ENCODE measurements at regions not wholly inside any gene's neighbourhood (a gene's known extent, or its start where the extent isn't known, plus 50 kb on each side); places are given as distances from the start of the nearest gene placed in this dataset.

DNA sequence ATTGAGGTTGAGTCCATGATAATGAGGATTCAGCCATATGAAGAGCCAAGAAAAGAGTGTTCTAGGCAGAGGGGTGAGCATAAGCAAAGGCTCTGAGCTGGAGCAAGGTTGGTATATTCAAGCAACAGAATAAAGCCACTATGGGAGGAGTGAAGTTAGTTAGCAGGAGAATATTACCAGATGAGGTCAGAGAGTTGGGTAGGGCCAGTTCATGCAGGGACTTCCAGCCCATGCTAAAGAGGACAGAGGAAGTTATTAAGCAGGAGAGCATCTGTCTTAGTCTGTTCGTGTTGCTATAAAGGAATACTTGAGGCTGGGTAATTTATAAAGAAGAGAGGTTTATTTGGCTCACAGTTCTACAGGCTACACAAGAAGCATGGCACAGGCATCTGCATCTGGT, 57.1 kb upstream of the ATG10 start:
- no peak for DNase-seq (ENCODE audit: low spot score)

DNA sequence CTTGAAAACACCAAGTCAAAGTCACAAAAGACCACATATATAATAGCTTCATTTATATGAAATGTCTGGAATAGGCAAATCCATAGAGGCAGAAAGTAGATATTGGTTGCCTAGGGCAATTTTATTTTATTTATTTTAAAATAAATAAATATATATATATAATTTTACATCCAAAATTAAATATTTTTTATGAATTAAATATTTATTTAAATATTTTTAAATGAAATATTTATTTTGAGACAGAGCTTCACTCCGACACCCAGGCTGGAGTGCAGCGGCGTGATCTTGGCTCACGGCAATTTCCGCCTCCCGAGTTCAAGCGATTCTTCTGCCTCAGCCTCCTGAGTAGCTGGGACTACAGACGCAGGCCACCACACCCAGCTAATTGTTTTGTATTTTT, 58.9 kb upstream of the ATG10 start:
- DNase-seq (ENCODE audit: low spot score): no peak

DNA sequence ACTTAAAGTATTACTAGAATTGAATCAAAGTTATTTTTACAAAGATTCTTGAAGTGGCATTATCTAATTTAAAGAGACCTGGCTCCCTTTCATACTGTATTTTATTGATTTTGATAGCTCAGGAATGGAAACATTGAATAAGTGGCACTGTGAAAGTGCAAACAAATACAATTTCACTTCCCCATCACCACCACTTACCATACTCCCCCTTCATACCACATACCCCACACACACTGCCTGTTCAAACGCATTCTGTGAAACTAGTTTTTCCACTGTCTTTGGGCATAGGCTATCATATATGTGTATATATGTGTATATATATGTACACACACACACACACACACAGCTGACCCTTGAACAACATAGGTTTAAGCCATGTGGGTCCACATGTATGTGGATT, 62.1 kb upstream of the ATG10 start:
- peak; percentile 7 for DNase-seq (ENCODE audit: low spot score)

DNA sequence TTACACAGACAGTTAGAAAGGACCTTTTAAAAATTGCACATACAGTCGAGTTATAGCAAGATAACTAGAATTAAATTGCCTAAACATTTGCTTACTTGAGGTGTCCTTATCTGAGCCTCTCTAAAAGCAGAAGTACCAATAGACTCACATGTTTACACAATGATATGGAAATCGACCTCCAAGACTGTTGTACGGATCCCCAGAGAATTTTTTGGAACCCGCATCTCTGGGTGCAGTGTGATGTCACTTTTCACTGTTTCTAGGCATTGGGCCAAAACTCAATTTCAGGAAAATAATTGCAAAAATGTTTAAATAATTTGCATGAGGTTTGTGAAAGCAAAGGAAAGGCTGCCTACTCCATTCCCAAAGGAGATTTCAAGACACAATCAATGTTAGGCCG, 63.1 kb upstream of the ATG10 start:
- peak; percentile 5 for DNase-seq (ENCODE audit: low spot score)

DNA sequence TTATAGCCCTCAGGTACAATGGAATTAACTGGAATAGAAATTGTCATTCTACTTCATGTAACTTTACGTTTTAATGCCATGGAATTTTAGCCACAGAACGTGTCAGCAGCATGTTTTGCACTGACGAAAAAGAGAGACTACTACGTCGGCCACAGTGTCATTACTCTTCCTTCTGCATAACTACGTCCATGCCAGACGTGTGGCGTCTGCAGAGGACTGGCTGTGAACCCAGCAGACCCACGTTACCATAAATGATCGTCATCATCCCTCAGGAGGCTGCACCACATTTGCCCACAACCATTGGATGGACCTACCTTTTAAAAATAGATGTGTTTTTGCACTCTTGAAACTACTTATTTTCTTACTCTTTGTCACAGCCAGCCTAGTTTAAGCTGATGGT, 63.8 kb upstream of the ATG10 start:
- no peak for DNase-seq (ENCODE audit: low spot score)

DNA sequence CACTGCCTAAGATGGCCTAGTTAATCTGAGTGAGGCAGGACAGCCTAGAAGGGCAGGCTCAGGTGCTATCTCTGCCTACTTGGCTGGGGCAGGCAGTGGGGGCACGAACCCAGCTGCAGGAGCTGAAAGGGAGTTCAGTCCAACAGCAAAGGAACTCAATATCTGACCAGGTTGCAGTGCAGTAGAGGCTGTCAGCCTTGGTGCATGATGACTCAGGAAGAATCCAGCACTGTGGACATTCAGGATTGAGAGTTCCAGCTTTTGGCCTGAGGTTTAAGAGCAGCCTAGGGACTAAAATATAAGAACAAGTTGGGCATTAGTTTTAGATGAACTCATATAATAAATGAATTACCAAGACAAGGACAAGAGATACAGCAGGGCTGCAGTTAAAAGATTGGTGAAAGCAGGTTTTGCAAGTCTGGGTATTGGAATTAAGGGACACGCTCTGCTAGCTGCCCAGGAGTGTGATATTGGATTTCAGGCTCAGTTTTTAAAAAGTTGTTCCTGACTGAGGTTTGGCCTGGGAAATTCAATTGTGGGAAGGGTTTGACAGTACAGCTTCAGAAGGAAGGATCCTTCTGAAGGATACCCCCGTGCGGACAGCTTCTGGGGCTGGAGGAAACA, 64.7 kb upstream of the ATG10 start:
- no peak for DNase-seq (ENCODE audit: low spot score)

DNA sequence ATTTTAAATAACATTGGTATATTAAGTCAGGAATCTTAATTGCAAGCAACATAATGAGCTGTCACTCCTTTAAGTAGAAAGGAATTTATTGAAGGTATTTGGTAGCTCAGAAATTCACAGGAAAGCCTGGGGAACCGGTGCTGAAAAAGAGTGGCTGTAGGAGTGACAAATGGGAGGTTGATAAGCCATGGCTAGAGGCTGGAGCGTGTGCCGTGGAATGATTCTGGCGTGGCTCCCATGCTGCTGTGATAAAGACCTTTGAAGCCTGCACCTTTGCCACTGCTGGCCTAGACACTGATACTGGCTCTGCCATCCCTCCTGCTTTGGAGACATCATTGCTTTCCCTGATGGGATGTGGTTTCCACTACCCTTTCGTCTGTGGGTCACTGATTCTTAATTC, 65.7 kb upstream of the ATG10 start:
- DNase-seq (ENCODE audit: low spot score): no peak

DNA sequence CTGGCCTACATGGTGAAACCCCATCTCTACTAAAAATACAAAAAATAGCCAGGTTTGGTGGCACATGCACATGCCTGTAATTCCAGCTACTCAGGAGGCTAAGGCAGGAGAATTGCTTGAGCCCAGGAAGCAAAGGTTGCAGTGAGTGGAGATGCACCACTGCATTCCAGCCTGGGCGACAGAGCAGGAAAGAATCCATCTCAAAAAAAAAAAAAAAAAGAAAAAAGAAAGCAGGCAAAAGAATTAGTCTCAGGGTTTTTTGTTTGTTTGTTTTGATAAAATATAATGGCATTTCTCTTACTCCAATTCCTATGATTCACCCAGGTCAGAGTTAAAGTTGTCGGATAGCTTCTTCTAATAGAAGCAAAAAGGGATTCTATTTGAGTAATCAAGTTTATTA, 67.0 kb upstream of the ATG10 start:
- no peak for DNase-seq (ENCODE audit: low spot score)

DNA sequence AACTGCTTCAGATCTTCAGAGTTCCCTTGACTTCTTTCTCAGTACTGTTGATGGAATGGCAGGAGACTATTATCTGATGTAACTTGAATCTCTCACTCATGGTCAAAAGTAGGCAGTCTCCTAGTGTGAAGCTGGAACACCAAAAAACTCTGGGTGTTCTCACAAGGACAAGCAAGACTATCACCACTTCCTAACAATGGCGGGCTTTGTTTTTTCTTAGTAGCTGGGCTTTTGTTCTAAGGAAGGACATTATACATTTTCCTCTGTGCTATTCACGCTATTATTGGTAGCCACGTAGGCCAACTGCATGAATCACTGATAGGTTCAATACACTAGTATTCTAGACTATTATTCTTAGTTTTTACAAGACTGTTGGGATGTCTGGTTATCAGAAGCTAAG, 67.7 kb upstream of the ATG10 start:
- no peak for DNase-seq (ENCODE audit: low spot score)

DNA sequence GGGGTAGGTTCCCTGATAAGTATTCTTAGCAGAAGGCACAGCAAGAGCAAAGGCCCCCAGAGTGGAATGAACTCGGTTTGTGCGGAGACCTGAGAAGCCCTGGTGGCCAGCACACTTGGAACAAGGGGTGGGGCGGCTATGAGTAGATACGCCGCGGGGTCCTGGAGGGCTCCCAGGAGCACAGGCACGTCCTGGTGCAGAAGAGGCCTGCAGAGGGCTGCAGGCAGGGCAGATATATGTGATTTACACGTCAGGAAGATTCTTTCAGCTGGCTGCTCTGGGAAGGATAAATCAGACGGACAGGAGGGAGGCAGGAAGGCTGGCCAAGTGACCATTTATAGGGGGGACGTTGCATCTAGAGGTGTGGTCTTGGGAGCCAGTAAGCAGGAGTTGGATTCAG, 70.2 kb upstream of the ATG10 start:
- no peak for DNase-seq (ENCODE audit: low spot score)

DNA sequence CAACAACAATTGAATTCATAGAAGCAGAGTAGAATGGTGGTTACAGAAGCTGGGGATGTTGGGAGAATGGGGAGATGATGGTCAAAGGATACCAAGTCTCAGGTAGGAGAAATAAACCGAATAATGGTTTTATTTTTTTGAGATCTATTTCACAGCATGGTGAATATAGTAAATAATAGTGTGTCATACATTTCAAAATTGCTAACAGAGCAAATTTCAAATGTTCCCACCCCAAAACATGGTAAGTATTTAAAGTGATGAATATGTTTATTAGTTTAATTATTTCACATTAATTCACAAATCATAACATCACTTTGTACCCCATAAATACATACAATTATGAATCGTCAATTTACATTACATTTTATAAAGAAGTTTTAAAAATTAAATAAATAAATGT, 72.7 kb upstream of the ATG10 start:
- DNase-seq (ENCODE audit: low spot score): no peak

DNA sequence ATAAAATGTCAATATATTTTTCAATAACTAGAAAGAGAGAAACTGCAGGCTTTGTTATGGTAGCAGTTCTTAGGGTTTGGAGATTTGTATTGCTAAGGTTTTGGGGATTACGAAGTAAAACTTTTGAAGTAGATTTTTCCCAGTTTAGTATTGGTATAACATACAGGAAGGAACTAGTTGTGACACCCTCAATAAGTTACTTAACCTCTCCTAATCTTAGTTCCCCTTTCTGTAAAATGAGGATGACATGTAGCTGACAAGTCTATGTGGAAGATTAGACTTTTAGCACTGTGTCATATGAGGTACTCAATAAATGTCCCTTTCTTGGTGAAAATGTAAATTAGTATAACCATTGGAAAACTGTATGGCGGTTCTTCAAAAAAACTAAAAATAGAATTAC, 73.4 kb upstream of the ATG10 start:
- DNase-seq (ENCODE audit: low spot score): no peak

DNA sequence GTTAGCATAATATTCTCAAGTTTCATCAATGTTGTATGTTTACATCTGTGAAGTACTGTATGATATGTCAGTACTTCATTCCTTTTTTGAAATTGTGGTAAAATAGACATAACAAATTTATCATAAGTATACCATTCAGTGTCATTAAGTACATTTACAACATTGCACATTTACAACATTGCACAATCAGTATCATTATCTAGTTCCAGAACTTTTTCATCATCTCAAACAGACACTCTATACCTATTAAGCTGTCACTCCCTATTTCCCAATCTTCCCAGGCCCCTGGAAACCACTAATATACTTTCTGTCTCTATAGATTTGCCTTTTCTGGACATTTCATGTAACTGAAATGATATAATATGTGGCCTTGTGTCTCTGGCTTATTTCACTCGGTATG, 75.1 kb upstream of the ATG10 start:
- DNase-seq (ENCODE audit: low spot score): no peak

DNA sequence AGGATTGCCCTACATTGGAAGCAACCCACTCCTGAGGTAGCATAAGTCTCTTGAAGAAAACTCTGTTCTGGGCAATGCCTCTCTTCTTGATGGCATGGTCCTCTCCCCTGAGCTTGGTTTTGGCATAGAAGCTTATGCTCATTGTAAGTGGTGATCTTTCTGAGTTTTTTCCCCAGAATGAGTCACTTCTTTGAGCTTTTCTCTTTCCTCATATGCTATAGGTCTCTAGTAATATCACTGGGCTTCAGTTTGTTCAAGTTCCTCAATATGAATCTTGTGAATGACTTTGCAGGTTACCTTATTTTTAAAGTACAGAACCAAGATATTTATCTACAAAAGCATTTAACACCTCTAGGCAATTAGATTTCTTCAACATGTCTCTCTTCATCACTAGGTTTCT, 76.5 kb upstream of the ATG10 start:
- DNase-seq (ENCODE audit: low spot score): no peak

DNA sequence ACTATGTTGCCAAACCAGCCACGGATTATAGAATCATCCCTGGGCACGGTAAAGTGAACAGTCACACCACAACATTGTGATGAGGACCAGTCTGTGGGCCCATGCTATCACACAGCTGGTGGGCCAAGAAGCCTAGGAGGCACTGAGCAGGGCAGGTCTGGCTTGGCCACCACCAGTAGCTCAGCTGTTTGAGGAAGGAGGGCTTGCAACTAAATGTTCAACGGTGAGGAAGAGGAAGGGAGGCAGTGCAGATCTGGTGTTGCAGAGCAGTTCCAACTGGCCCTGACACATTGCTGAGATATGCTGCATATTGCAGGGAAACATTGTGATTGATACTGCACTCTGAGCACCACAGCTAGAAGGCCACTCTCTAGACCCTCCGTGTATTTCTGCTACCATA, 77.9 kb upstream of the ATG10 start:
- DNase-seq (ENCODE audit: low spot score): no peak

DNA sequence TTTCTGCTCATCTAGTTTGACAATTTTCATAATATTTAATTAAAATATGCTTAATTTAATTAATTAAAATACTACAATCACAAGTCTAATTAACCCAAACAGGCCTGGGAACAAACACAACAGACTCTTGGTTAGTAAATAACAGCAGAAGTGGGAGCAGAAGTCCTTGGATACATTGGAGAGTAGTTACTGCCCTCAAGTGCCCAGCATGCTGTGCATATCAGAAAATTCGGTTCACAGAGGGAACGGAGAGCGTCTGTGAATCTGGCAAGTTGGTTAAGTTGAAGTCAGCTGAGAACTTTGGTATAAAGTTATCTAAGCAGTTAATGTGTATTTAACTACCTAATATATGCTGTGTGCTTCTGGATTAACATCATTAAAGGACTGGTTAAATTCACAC, 87.0 kb upstream of the ATG10 start:
- no peak for DNase-seq (ENCODE audit: low spot score)

DNA sequence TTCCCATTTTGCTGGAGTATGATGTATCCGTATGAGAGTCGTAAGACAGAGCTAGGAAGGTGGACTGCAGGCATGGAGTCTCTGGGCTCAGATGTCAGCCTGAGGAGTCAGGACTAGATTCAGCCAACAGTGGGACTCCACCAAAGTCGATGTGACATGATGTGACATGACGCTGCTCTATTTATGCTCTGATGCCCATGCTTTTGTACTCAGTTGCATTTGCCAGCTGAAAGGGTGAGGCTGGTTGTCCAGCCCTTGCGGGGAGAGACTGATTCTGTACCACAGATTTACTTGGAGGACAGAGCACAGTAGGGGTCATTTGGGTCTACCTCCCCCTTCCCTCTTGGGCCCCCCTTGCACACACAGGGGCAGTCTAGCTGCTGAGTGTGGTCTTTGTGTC, 88.5 kb upstream of the ATG10 start:
- DNase-seq (ENCODE audit: low spot score): no peak

DNA sequence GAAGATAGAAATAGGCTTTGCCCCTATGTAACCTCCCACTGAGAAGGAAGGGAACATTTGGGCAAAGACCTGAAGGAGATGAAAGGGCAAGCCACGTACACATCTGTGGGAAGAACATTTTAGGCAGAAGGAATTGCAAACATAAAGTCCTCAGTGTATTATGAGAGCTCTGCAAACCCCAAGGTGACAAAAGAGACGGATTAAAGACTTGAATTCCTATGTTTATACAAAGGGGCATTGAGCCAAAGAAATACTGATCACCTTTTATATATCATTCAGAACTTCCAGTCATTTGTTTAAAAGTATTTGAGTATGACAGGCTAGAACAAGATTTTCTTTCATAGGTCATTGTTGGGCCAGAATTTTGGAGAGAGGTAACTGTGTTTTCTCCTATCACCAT, 90.2 kb upstream of the ATG10 start:
- DNase-seq (ENCODE audit: low spot score): no peak

DNA sequence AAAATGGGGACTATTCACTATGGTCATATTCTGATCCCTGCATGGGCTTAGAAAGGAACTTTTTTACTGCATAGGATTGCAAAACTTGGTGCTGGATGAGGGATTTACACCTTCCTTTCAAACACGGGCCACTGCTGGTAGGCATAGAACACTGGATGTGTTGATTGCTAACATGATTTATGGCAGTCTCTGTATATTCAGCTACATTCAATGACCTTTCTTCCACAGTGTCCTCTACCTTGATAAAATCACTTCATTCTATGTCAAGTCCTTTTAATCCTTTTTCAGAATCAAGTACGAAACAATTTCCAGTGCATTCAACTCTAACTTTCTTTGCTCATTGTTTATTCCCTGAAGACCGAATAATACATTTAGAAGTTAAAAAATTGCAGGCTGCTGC, 91.9 kb upstream of the ATG10 start:
- DNase-seq (ENCODE audit: low spot score): no peak

DNA sequence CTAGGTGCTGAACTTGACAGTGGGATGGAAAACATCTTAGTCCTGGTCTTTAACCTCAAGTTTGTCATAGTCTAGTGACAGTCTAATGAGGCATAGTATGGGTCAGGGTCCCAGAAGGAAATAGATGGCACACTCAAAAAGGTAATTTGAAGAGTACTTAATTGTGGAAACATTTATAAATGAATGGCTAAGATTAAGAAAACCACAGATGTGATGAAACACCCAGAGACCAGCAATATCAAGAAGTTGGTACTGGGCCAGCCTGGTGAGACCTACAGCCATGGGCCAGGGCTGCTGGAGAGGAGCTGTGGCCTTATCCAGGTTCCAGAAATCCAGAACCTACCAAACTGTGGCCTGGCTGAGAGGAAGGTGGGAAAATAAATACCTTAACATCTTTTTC, 93.5 kb upstream of the ATG10 start:
- no peak for DNase-seq (ENCODE audit: low spot score)

DNA sequence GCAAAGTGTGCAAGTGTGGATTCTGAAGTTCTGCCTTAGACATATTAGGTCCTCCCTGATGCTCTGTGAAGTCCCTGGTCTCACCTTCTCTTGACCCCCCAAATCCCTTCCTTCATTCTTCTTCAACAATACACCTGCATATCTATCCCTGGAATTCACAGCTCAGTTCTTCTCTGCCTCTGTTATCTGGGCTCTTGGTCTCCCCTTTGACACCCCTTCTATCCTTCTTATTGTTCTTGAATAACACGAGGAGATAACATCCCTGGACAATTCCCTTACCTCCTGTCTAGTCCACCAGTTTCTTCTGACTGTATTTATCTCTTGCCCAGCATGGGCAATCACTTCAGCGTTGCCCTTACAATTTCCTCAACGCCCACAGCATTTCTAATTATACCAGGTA, 104.8 kb upstream of the ATG10 start:
- no peak for DNase-seq (ENCODE audit: low spot score)

DNA sequence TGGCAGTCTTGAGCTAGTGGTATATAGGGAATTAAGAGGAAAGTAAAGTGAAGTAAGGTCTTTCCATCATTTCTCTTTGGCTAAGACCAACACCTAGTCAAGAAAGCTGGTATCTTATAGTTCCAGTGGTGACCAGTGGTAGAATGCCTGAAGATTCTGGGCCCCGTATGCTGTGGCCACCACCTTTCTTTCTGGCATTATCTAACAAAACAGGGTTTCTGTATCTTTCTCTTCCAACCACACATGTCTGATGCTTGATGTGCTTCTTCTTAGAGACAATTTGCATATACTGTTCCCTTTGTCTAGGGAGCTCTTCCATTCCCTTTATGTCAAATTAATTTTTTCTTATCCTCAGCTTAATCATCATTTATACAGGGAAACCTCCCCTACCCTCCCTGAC, 109.9 kb upstream of the SSBP2 start:
- DNase-seq (ENCODE audit: low spot score): no peak

DNA sequence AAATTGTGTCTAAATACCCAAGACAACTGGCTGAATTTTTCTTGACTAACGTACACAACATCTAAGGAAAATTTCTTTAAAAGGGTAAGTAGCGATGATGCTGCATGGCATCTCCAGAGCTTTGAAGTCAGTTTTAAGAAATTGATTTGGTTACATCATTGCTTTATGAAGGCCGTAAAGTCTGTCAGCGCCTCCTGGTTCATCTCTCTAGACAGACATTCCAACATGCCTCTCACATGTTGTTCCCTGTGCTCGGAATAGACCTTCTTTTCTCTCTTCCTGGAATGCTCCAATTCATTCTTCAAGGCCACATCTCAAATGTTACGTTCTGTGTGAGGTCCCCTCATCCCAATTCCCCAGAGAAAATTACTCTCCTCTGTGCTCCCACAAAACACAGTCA, 108.7 kb upstream of the SSBP2 start:
- DNase-seq (ENCODE audit: low spot score): no peak

DNA sequence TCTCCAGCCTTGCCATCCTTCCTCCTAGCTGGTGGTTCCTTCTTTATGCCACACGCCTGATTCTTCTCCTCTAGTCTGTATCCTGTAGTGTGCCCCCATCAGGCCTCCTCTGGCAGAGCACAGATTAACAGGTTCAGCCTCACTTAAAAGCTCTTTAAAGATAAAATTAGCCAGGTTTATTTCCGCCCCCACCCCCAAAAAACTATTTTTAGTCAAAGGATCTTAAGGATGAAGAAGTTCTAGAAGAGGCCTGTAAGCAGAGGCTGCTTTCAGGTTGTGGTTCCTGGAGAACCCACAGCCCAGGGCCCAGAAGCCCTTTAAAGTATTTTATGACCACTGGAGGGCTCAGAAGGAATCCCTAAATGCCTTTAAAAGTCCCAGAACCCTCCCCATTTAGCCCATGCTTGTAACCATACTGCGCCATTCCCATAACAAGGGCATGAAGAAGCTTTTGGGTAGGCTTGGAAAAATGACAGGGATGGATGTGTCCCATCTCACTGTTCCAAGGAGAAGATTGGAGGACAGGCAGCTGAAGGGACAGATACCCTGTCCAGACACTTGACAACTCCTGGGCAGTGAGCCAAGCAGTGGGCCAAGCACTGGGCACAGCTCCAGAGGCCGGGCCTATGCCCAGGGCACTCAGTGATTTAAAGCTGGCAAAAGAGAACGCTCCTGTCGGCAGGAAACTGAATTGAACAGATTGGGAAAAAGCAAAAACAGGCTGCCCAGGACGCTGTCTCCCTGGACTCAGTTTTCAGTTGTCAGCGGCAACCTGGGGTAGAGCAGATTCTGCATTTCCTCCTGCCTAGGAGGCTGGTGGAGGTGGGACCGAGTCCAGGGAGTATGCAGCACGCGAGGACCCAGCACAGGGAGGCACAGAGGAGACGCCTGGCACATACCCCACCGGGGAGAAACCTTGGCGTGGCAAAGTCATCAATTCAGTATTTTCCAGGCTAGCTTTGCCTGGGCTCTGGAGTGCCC, 106.3 kb upstream of the SSBP2 start:
- DNase-seq (ENCODE audit: low spot score): peak; percentile 46

Measured in NAMALWA (cell line).